Stomach (tissue), 8 donors: ENCODE measurements at regions not wholly inside any gene's neighbourhood (a gene's known extent, or its start where the extent isn't known, plus 50 kb on each side); places are given as distances from the start of the nearest gene placed in this dataset.

Experiments
- DNase-seq, 2 donors: peaks; one replicate each; pipeline versions ENCODE4 v3.0.0 to v3.0.0-alpha.2; 2013 to 2019
- H3K27ac ChIP-seq, 5 donors: fragments of 200-600 bp in 4 of 5; sonication (generic) in 4 of 5; one replicate each; pipeline ENCODE4 v1.5.1; 2013 to 2019; ENCODE audit warnings: mild to moderate bottlenecking in 1 of 5, moderate library complexity in 1 of 5
- H3K27me3 ChIP-seq, 3 donors: fragments of 200-600 bp; sonication (generic); one replicate each; pipeline ENCODE4 v1.5.1; 2017 to 2019; ENCODE audit warnings: mixed run types in 1 of 3
- H3K36me3 ChIP-seq, 4 donors: fragments of 200-600 bp; sonication (generic); 1 replicate in 3 of 4; 2 replicates in 1 of 4; pipeline ENCODE4 v1.5.1; 2016 to 2019
- H3K4me1 ChIP-seq, 4 donors: fragments of 200-600 bp; sonication (generic); one replicate each; pipeline ENCODE4 v1.5.1; 2016 to 2019
- H3K4me3 ChIP-seq, 4 donors: fragments of 200-600 bp; sonication (generic) in 3 of 4; one replicate each; pipeline ENCODE4 v1.5.1; 2016 to 2019; ENCODE audit warnings: mild to moderate bottlenecking in 1 of 4
- H3K9me3 ChIP-seq, 4 donors: fragments of 200-600 bp; sonication (generic); one replicate each; pipeline ENCODE4 v1.5.1; 2016 to 2019
- EP300 ChIP-seq: sonication (generic); formaldehyde crosslinking; IDR thresholded peaks from one replicate; pipeline ENCODE4 v1.6.1; 2017; ENCODE audit warnings: antibody characterized with exemption
- POLR2A ChIP-seq, 4 donors: fragments of 450-650 bp; IDR thresholded peaks; one replicate each; pipeline ENCODE4 v1.6.1; 2016; ENCODE audit warnings: antibody characterized with exemption in 4 of 4, control low read depth in 2 of 4, mild to moderate bottlenecking in 1 of 4, moderate library complexity in 1 of 4
- POLR2AphosphoS5 ChIP-seq, 3 donors: sonication (generic); formaldehyde crosslinking; IDR thresholded peaks; one replicate each; pipeline ENCODE4 v1.6.1; 2016; ENCODE audit warnings: antibody characterized with exemption in 3 of 3
- WGBS, 5 donors: extraction: QIAGEN DNeasy Blood & Tissue Kit in 3 of 5; methylation state at CpG; one replicate each; pipeline versions ENCODE4 v1.1.5 to v1.1.7; 2013 to 2018; 5-methylcytosine and 5-hydroxymethylcytosine counted together
- intact Hi-C: fragments of 100-400 bp; cut with DNase I; formaldehyde crosslinking; loops from one replicate; pipeline ENCODE4 v1.15.1; 2023; ENCODE audit warnings: low total_unique reads
- TF ChIP-seq, protein P1 (sequence below), 7 experiments: fragments of 450-650 bp in 4 of 7; fragments of 200-600 bp in 3 of 7; sonication (generic) in 3 of 7; IDR thresholded peaks; one replicate each; pipeline ENCODE4 v1.5.1; 2016 to 2019; ENCODE audit warnings: antibody characterized with exemption in 7 of 7, control low read depth in 2 of 7, mild to moderate bottlenecking in 1 of 7
- donor health status: healthy with polysubstance abuse.
- donor health status: Bipolar disorder and iron deficiency.
- donor health status: healthy.

DNA sequence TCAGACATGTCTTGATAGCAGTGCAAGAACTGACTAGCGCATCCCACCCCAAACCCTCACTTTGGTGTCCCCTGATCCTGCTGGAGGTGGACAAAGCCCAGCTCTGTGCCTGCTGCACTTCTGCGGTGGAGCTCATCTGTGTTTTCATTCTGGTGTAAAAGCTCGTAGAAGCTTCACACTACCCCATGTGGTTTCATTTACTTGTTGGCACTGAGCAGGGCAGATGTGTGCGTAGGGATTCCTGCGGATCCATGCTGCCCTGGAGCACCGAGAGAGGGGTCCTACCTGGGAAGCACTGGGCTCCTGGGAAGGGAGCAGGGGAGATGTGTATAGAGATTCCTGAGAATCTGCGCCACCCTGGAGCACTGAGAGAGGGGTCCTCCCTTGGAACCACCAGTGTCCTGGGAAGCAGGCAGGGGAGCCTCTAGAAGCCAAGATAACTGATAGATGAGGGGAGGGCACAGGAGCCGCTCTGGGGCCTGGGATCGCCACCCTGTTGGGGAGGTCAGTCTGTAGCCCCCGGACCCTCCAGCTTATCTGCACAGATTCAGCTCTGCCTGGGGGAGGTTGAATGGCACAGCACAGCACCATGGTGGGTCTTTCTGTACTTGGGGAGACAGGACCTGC is 106.9 kb upstream of the OTOS start:
- H3K27me3 ChIP-seq: peaks cover 0 to 8% (median 4%) of the 10 kb centered on the region in 3 donors
- no peaks in the 10 kb centered on the region for H3K9me3 ChIP-seq
- H3K4me1 ChIP-seq: peaks cover 18 to 28% (median 24%) of the 10 kb centered on the region in 4 donors
- peak in 1 of 2 donors; percentile 9 for DNase-seq
- 87 to 94% (median 92%) methylated on average over 9 to 10 of the region's 10 CpGs for WGBS, 5 donors
- no peak overlapping the region for H3K4me3 ChIP-seq
- no peaks in the 10 kb centered on the region for H3K36me3 ChIP-seq
- TF ChIP-seq, protein P1, sequence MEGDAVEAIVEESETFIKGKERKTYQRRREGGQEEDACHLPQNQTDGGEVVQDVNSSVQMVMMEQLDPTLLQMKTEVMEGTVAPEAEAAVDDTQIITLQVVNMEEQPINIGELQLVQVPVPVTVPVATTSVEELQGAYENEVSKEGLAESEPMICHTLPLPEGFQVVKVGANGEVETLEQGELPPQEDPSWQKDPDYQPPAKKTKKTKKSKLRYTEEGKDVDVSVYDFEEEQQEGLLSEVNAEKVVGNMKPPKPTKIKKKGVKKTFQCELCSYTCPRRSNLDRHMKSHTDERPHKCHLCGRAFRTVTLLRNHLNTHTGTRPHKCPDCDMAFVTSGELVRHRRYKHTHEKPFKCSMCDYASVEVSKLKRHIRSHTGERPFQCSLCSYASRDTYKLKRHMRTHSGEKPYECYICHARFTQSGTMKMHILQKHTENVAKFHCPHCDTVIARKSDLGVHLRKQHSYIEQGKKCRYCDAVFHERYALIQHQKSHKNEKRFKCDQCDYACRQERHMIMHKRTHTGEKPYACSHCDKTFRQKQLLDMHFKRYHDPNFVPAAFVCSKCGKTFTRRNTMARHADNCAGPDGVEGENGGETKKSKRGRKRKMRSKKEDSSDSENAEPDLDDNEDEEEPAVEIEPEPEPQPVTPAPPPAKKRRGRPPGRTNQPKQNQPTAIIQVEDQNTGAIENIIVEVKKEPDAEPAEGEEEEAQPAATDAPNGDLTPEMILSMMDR (IDR thresholded peaks at IDR 0.05): no peak
- TF ChIP-seq POLR2AphosphoS5 (IDR thresholded peaks at IDR 0.05) (no peak), EP300 (no peak)
- H3K27ac ChIP-seq: no peak overlapping the region
- intact Hi-C loops: no loop called here

DNA sequence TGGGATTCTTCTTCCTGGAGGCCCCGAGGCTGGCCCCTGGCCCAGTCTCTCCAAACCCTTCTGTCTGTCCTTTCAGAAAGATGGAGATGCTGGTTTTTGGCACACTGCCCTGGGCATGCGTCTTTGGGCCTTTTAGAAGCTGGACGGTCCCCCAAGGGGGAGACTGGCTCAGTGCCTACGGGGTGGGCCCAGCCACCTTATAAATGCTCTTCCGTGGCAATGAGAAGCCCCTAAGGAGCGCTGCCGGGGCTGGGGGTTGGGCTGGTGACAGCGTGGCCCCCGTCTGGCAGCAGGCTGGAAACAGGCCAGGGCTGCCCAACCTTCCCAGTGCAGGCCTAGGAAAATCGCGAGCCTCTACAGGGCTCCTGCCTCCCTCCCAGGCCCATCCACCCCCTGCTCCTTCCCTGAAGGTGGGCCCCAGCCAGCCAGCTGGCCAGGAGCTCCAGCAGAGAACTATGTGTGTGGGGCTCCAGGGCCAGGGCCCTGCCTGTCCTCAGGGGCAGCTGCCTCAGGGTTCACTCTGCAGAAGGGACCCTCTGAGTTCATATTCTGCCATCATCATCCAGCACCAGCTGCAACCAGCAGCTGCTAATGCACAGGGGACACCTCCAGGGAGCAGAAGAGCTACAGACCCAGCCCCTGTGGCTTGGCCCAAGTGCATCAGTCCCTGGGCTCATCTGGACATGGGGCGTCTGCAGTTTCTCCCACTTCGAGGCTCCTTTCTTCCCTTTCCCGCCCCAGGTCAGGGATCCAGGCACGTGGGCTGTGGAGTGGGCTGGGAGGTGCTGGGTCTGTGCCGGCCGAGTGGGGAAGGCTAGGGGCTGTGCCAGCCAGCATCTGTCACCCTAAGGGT is 107.6 kb upstream of the OTOS start:
- no peak overlapping the region for H3K4me3 ChIP-seq
- DNase-seq: peak; percentile 22 to 61
- H3K27ac ChIP-seq: peak overlapping the region in 1 of 5 donors; percentile 74
- peaks cover 18 to 28% (median 24%) of the 10 kb centered on the region in 4 donors for H3K4me1 ChIP-seq
- H3K36me3 ChIP-seq: no peaks in the 10 kb centered on the region
- no peak for TF ChIP-seq EP300
- TF ChIP-seq, protein P1 (IDR thresholded peaks at IDR 0.05): no peak
- TF ChIP-seq POLR2A (IDR thresholded peaks at IDR 0.05): no peak
- TF ChIP-seq POLR2AphosphoS5 (IDR thresholded peaks at IDR 0.05): no peak
- intact Hi-C loops: no loop called here
- H3K27me3 ChIP-seq: peaks cover 0 to 8% (median under 1%) of the 10 kb centered on the region in 3 donors
- H3K9me3 ChIP-seq: no peaks in the 10 kb centered on the region
- WGBS, 5 donors: 64 to 82% (median 76%) methylated on average over 12 to 17 of the region's 17 CpGs

DNA sequence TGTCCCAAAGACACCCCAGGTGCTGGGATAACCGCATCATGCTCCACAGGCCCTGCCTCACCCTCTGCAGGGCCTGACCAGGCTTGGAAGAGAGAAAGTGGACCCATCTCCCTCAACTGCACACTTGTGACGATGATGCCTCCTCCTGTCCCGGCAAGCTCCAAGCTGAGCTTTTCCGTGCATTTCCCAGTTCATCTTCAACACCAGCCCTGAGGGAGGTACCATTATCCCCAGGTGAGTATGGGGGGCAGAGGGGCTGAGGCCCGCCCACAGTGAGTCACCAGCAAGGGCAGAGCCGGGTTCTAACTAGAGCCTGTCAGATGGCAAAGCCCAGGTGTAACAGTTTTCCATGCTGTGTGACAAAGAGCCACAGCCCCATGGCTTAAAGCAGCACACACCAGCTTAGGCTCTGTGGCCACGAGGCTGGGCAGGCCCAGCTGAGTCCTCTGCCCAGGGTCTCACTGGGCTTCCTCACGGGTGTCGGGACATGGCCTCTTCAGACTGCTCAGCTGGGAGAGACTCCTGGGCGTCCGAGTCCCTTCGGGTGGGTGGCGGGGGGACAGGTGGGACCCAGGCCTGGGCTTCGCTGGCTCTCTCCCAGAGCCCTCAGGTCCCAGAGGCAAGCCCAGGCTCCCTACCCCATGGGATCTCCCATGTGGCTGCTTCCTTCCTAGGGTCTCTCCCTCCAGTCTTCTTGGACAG is 108.4 kb upstream of the OTOS start:
- Histone ChIP-seq H3K27me3 (peaks cover 0 to 8% (median 0%) of the 10 kb centered on the region in 3 donors), H3K9me3 (no peaks in the 10 kb centered on the region), H3K27ac (peak overlapping the region in 1 of 5 donors; percentile 74), H3K4me1 (peaks cover 18 to 28% (median 24%) of the 10 kb centered on the region in 4 donors), H3K4me3 (no peak overlapping the region), H3K36me3 (no peaks in the 10 kb centered on the region)
- intact Hi-C loops: no loop called here
- no peak for TF ChIP-seq EP300
- no peak for TF ChIP-seq POLR2A (IDR thresholded peaks at IDR 0.05)
- TF ChIP-seq, protein P1 (IDR thresholded peaks at IDR 0.05): no peak
- TF ChIP-seq POLR2AphosphoS5 (IDR thresholded peaks at IDR 0.05): no peak
- WGBS, 5 donors: 82 to 100% (median 91%) methylated on average over 4 to 14 of the region's 14 CpGs
- DNase-seq: peak in 1 of 2 donors; percentile 16
